Testis (tissue), 2 donors: ENCODE measurements at regions not wholly inside any gene's neighbourhood (a gene's known extent, or its start where the extent isn't known, plus 50 kb on each side); places are given as distances from the start of the nearest gene placed in this dataset.

Source experiments
- DNase-seq: peaks from one replicate; pipeline ENCODE4 v3.0.0-alpha.2; 2019
- H3K27ac ChIP-seq, 2 donors: fragments of 200-600 bp; sonication (generic); one replicate each; pipeline ENCODE4 v1.5.1; 2019
- H3K27me3 ChIP-seq: fragments of 200-600 bp; sonication (generic); one replicate; pipeline ENCODE4 v1.5.1; 2019
- H3K36me3 ChIP-seq: fragments of 200-600 bp; sonication (generic); one replicate; pipeline ENCODE4 v1.5.1; 2017; ENCODE audit warnings: low read depth; ENCODE audit errors: missing control alignments
- H3K4me1 ChIP-seq: fragments of 200-600 bp; sonication (generic); one replicate; pipeline ENCODE4 v1.5.1; 2019
- H3K4me3 ChIP-seq, 2 donors: fragments of 200-600 bp; sonication (generic); one replicate each; pipeline ENCODE4 v1.5.1; 2017 to 2019
- H3K9me3 ChIP-seq: fragments of 200-600 bp; sonication (generic); one replicate; pipeline ENCODE4 v1.5.1; 2017
- CTCF ChIP-seq, 3 experiments: fragments of 450-650 bp in 2 of 3; fragments of 200-600 bp in 1 of 3; sonication (generic) in 1 of 3; IDR thresholded peaks; one replicate each; pipeline ENCODE4 v1.5.1; 2016 to 2019; ENCODE audit warnings: antibody characterized with exemption in 3 of 3, mild to moderate bottlenecking in 2 of 3, moderate library complexity in 1 of 3
- POLR2A ChIP-seq: fragments of 450-650 bp; IDR thresholded peaks from one replicate; pipeline ENCODE4 v1.6.1; 2017; ENCODE audit warnings: antibody characterized with exemption, mild to moderate bottlenecking, moderate library complexity
- WGBS, 2 donors: methylation state at CpG; one replicate each; pipeline ENCODE4 v1.1.5; 2018; 5-methylcytosine and 5-hydroxymethylcytosine counted together
- intact Hi-C: fragments of 100-400 bp; cut with DNase I; formaldehyde crosslinking; loops from one replicate; pipeline ENCODE4 v1.15.1; 2023; ENCODE audit warnings: low total_unique reads

GRCh38 chr20:52826722-52827121, 145.4 kb upstream of the TSHZ2 start:
- Histone ChIP-seq H3K4me3 (no peak overlapping the region), H3K9me3 (no peaks in the 10 kb centered on the region), H3K4me1 (no peaks in the 10 kb centered on the region), H3K27me3 (no peaks in the 10 kb centered on the region), H3K36me3 (no peaks in the 10 kb centered on the region), H3K27ac (no peak overlapping the region)
- DNase-seq: no peak
- TF ChIP-seq POLR2A: no peak
- TF ChIP-seq CTCF (IDR thresholded peaks at IDR 0.05): no peak
- intact Hi-C loops: no loop called here
- 84 to 97% methylated on average over 3 of the region's 3 CpGs for WGBS, 2 donors

GRCh38 chr20:52826321-52826720, 145.8 kb upstream of the TSHZ2 start:
- Histone ChIP-seq H3K36me3 (no peaks in the 10 kb centered on the region), H3K9me3 (no peaks in the 10 kb centered on the region), H3K27me3 (no peaks in the 10 kb centered on the region), H3K4me3 (no peak overlapping the region), H3K4me1 (no peaks in the 10 kb centered on the region), H3K27ac (no peak overlapping the region)
- intact Hi-C loops: no loop called here
- DNase-seq: no peak
- WGBS, 2 donors: 88 to 95% methylated on average over 1 of the region's 1 CpG
- no peak for TF ChIP-seq POLR2A

DNA sequence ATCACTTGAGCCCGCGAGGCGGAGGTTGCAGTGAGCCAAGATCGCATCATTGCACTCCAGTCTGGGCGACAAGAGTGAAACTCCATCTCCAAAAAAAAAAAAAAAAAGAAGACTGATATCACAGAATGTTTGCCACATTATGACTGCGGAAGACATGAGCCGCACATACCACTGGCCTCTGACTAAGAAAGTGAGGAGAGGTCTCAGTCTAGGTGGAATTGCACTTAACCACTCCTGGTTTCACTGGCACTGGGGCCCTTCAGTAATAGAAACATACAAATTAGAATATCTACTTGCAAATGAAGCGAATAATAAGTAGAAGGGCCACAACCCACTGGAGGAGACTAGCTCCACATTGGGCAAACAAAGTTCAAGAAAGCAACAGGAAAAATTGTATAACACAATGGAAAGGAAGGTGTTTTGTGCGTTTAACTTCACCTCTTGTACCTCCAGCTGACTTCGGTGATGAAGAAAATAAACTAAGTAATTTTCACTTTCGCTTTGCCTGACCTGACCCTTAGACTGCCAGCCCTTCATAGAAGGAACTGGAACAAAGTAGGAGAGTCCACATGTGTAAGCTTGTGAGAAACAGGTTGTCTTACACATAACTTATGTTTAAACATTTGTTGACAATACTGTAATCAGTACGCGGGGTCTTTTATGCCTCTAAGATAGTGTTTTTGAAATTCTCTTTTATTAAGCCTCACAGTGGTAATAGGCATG, 147.5 kb upstream of the TSHZ2 start:
- Histone ChIP-seq H3K36me3 (no peaks in the 10 kb centered on the region), H3K4me3 (no peak overlapping the region), H3K9me3 (no peaks in the 10 kb centered on the region), H3K4me1 (no peaks in the 10 kb centered on the region), H3K27ac (no peak overlapping the region), H3K27me3 (no peaks in the 10 kb centered on the region)
- no peak for TF ChIP-seq CTCF (IDR thresholded peaks at IDR 0.05)
- TF ChIP-seq POLR2A: no peak
- WGBS, 2 donors: 85 to 91% methylated on average over 13 of the region's 13 CpGs
- no peak for DNase-seq
- intact Hi-C loops: no loop called here

DNA sequence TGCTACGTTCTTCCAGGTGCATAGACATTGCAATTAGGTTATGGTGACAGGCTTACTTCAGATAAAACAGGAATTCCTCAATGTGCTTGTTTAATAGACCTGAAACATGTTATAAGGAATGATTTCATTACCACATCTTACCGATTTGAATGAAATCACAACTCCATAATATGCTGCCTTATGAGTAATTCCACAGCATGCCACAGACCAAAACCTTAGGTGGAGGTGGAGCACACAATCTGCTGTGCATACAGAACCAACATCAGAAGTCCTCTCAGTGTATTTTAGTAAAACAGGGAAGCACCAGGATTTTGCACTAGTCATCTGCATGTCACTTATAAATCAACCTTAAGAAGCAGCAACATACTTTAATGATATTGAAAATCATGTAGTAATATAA, 148.9 kb upstream of the TSHZ2 start:
- intact Hi-C loops: no loop called here
- H3K9me3 ChIP-seq: no peaks in the 10 kb centered on the region
- no peak overlapping the region for H3K27ac ChIP-seq
- H3K27me3 ChIP-seq: no peaks in the 10 kb centered on the region
- WGBS, 2 donors: 71 to 72% methylated on average over 2 of the region's 2 CpGs
- no peaks in the 10 kb centered on the region for H3K4me1 ChIP-seq
- TF ChIP-seq CTCF (IDR thresholded peaks at IDR 0.05) (no peak), POLR2A (no peak)
- no peak overlapping the region for H3K4me3 ChIP-seq
- no peaks in the 10 kb centered on the region for H3K36me3 ChIP-seq
- no peak for DNase-seq

GRCh38 chr20:52820641-52821292, 151.4 kb upstream of the TSHZ2 start:
- Histone ChIP-seq H3K4me1 (no peaks in the 10 kb centered on the region), H3K27ac (no peak overlapping the region), H3K9me3 (no peaks in the 10 kb centered on the region), H3K4me3 (no peak overlapping the region), H3K27me3 (no peaks in the 10 kb centered on the region), H3K36me3 (no peaks in the 10 kb centered on the region)
- intact Hi-C loops: no loop called here
- TF ChIP-seq CTCF (IDR thresholded peaks at IDR 0.05): no peak
- no peak for TF ChIP-seq POLR2A
- WGBS, 2 donors: 96% methylated on average over 9 of the region's 9 CpGs
- DNase-seq: no peak
